ENCODE measurements at regions not wholly inside any gene's neighbourhood (a gene's known extent, or its start where the extent isn't known, plus 50 kb on each side); places are given as distances from the start of the nearest gene placed in this dataset.

DNA sequence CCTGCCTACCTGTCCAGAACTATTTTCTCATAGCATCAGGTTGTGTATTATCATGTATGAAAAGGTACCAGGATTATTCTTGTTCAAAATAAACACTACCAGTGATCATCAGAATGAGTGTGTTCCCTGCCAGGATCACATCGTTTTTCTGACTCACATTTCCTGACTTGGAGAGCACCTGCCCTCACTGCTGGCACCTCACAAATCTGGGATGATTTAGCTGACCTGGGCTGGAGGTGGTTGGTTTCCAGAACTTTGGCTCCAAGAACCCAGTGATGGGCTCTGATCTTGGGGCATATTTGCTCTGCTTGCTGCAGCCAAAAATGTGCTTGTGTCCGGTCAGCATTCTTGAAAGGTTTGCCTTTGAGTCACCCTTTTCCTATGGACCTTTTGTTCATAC is 836.3 kb upstream of the ACVR2A start:
- no peak for TF ChIP-seq EZH2phosphoT487 (IDR thresholded peaks at IDR 0.05; ENCODE audit: borderline replicate concordance, low read length)
- TF ChIP-seq, protein P1, sequence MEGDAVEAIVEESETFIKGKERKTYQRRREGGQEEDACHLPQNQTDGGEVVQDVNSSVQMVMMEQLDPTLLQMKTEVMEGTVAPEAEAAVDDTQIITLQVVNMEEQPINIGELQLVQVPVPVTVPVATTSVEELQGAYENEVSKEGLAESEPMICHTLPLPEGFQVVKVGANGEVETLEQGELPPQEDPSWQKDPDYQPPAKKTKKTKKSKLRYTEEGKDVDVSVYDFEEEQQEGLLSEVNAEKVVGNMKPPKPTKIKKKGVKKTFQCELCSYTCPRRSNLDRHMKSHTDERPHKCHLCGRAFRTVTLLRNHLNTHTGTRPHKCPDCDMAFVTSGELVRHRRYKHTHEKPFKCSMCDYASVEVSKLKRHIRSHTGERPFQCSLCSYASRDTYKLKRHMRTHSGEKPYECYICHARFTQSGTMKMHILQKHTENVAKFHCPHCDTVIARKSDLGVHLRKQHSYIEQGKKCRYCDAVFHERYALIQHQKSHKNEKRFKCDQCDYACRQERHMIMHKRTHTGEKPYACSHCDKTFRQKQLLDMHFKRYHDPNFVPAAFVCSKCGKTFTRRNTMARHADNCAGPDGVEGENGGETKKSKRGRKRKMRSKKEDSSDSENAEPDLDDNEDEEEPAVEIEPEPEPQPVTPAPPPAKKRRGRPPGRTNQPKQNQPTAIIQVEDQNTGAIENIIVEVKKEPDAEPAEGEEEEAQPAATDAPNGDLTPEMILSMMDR (conservative IDR thresholded peaks at IDR 0.05; ENCODE audit: low read depth, low read length): no peak
- TF ChIP-seq EZH2 (IDR thresholded peaks at IDR 0.05; ENCODE audit: low read length, unreplicated experiment): no peak

All from PC-3 (cell line).